ENCODE measurements at regions not wholly inside any gene's neighbourhood (a gene's known extent, or its start where the extent isn't known, plus 50 kb on each side); places are given as distances from the start of the nearest gene placed in this dataset.

- no peak for TF ChIP-seq CTCF (IDR thresholded peaks at IDR 0.05)
- no peak for TF ChIP-seq POLR2AphosphoS5 (IDR thresholded peaks at IDR 0.05)
- TF ChIP-seq POLR2A (IDR thresholded peaks at IDR 0.05): no peak
- no peak for TF ChIP-seq EP300 (IDR thresholded peaks at IDR 0.05)
Observed at GRCh38 chr6:166758136-166758704, 131.2 kb upstream of the RPS6KA2 start.

All from upper lobe of left lung (tissue), 4 donors.